ENCODE measurements at regions not wholly inside any gene's neighbourhood (a gene's known extent, or its start where the extent isn't known, plus 50 kb on each side); places are given as distances from the start of the nearest gene placed in this dataset.

- no peaks in the 10 kb centered on the region for H3F3A ChIP-seq (ENCODE audit: insufficient read depth, low read length)
- no peaks in the 10 kb centered on the region for H4K20me1 ChIP-seq (ENCODE audit: insufficient read depth, low read length)
- no peaks in the 10 kb centered on the region for H3K79me2 ChIP-seq (ENCODE audit: low read length)
- H3K9me2 ChIP-seq (replicated peaks; ENCODE audit: insufficient read depth, low read length), result no peaks in the 10 kb centered on the region
- H3K9ac ChIP-seq (ENCODE audit: low read length), result no peak overlapping the region
- no peak overlapping the region for H3K27ac ChIP-seq (ENCODE audit: low read length)
- H2AFZ ChIP-seq (ENCODE audit: low read length), result no peak overlapping the region
- H3K36me3 ChIP-seq (replicated peaks; ENCODE audit: insufficient read depth, low read length), result no peaks in the 10 kb centered on the region
- H3K9me3 ChIP-seq (replicated peaks; ENCODE audit: insufficient read depth, low read length), result no peaks in the 10 kb centered on the region
- no peaks in the 10 kb centered on the region for H3K4me1 ChIP-seq (ENCODE audit: low read length)
- DNase-seq, result no peak
- TF ChIP-seq CTCF (IDR thresholded peaks at IDR 0.05; ENCODE audit: low read length) (no peak), EZH2phosphoT487 (IDR thresholded peaks at IDR 0.05; ENCODE audit: low read length) (no peak), EZH2 (optimal IDR thresholded peaks at IDR 0.05; ENCODE audit: low read depth, low read length) (no peak)
- no peak overlapping the region for H3K4me3 ChIP-seq (ENCODE audit: low read length)
- no peak overlapping the region for H3K4me2 ChIP-seq (ENCODE audit: low read depth, low read length)
- peaks cover 75% of the 10 kb centered on the region for H3K27me3 ChIP-seq (replicated peaks; ENCODE audit: insufficient read depth, low read length)
Observed at GRCh38 chr22:27566602-27567001, 235.0 kb downstream of the MN1 start.

DNA sequence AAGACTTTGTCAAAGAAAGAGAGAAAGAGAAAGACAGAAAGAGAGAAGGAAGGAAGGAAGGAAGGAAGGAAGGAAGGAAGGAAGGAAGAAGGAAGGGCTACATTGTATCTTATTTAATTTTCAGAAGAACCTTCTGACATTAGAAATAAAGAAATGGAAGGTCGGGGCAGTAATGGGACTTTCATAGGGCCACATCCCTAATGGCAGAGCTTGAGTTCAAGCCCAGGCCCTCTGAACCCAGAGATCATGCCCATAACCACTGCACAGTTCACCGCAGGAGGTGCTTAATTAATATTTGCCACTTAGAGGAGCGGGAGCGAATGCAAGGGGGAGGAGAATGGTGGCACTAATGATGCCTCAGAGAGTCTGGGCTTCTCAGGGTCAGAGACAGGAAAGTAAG, 233.3 kb downstream of the MN1 start:
- Histone ChIP-seq H3K27me3 (replicated peaks; ENCODE audit: insufficient read depth, low read length) (peaks cover 82% of the 10 kb centered on the region), H3K4me3 (ENCODE audit: low read length) (no peak overlapping the region), H3K9ac (ENCODE audit: low read length) (no peak overlapping the region), H3K27ac (ENCODE audit: low read length) (no peak overlapping the region), H3K36me3 (replicated peaks; ENCODE audit: insufficient read depth, low read length) (no peaks in the 10 kb centered on the region), H3K79me2 (ENCODE audit: low read length) (no peaks in the 10 kb centered on the region), H3K9me2 (replicated peaks; ENCODE audit: insufficient read depth, low read length) (no peaks in the 10 kb centered on the region), H3F3A (ENCODE audit: insufficient read depth, low read length) (no peaks in the 10 kb centered on the region), H4K20me1 (ENCODE audit: insufficient read depth, low read length) (no peaks in the 10 kb centered on the region), H3K4me2 (ENCODE audit: low read depth, low read length) (no peak overlapping the region), H3K4me1 (ENCODE audit: low read length) (no peaks in the 10 kb centered on the region), H3K9me3 (replicated peaks; ENCODE audit: insufficient read depth, low read length) (no peaks in the 10 kb centered on the region), H2AFZ (ENCODE audit: low read length) (no peak overlapping the region)
- TF ChIP-seq EZH2phosphoT487 (IDR thresholded peaks at IDR 0.05; ENCODE audit: low read length) (no peak), EZH2 (optimal IDR thresholded peaks at IDR 0.05; ENCODE audit: low read depth, low read length) (no peak), CTCF (IDR thresholded peaks at IDR 0.05; ENCODE audit: low read length) (no peak)
- no peak for DNase-seq

- no peaks in the 10 kb centered on the region for H3K9me2 ChIP-seq (replicated peaks; ENCODE audit: insufficient read depth, low read length)
- no peaks in the 10 kb centered on the region for H3K36me3 ChIP-seq (replicated peaks; ENCODE audit: insufficient read depth, low read length)
- no peaks in the 10 kb centered on the region for H3K79me2 ChIP-seq (ENCODE audit: low read length)
- no peak overlapping the region for H2AFZ ChIP-seq (ENCODE audit: low read length)
- H4K20me1 ChIP-seq (ENCODE audit: insufficient read depth, low read length), result no peaks in the 10 kb centered on the region
- H3K4me3 ChIP-seq (ENCODE audit: low read length), result no peak overlapping the region
- no peak overlapping the region for H3K4me2 ChIP-seq (ENCODE audit: low read depth, low read length)
- H3K9me3 ChIP-seq (replicated peaks; ENCODE audit: insufficient read depth, low read length), result no peaks in the 10 kb centered on the region
- TF ChIP-seq EZH2phosphoT487 (IDR thresholded peaks at IDR 0.05; ENCODE audit: low read length) (no peak), CTCF (IDR thresholded peaks at IDR 0.05; ENCODE audit: low read length) (no peak), EZH2 (optimal IDR thresholded peaks at IDR 0.05; ENCODE audit: low read depth, low read length) (no peak)
- no peak for DNase-seq
- no peaks in the 10 kb centered on the region for H3K4me1 ChIP-seq (ENCODE audit: low read length)
- H3K27me3 ChIP-seq (replicated peaks; ENCODE audit: insufficient read depth, low read length), result peaks cover 94% of the 10 kb centered on the region
- H3K27ac ChIP-seq (ENCODE audit: low read length), result no peak overlapping the region
- H3F3A ChIP-seq (ENCODE audit: insufficient read depth, low read length), result no peaks in the 10 kb centered on the region
- no peak overlapping the region for H3K9ac ChIP-seq (ENCODE audit: low read length)
Observed at GRCh38 chr22:27571463-27572277, 229.9 kb downstream of the MN1 start.

All from MM.1S (cell line).